SIG-M5 (cell line): ENCODE measurements at regions not wholly inside any gene's neighbourhood (a gene's known extent, or its start where the extent isn't known, plus 50 kb on each side); places are given as distances from the start of the nearest gene placed in this dataset.
"Not testable (repeated sequence)": the region's sequence is repeated elsewhere in the genome, so short reads cannot be mapped to it uniquely, and the experiment has no call there.

Source experiments
- DNase-seq: peaks from one replicate; lab custom pipeline; 2025; lab: John Stamatoyannopoulos, UW

DNA sequence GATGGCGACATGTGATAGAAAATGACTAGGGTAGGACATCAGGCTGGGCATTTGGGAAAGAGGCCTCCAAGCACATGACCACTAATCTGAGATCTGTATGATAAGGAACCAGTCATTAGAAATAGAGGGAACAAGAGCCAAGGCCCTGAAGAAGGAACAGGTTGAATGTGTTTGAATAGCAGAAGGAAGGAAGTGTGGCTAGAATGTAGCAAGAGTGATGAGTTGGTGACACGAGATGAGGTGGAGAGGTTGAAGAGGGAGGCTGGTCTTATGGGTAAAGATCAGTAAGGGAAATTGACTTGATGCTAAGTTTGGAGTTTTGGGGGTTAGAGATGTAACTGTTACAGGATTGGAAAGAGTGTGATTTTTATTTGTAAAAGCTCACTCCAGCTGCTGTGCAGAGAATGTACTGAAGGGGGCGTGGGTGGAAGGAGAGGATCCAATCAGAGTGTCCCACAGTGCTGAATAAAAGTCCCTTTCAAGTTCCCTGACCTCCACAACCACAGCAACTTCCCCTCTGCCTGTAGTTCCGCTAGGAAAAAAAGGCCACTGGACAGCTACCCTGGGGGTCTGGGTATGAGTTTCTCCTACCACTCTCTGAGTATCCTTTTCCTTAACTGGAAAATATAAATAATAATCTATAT is 295.0 kb downstream of the OMA1 start:
- DNase-seq = no peak

DNA sequence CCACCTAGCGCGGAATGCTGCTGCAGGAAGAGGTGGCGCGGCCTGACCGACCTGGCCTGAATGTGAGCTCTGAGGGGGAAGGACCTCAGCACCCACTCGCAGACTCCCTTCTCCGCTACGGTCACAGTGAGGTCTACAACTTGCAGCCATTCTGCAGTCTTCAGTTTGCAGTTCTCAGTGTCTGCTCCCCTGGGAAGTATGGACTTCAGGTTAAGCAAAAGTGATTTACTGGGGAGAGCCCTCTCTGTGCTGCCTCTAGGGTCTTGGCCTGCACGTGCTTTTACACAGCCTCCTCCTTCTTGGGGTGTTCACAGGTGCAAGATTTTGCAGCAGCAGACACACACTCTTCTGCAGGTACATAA is 296.0 kb downstream of the OMA1 start:
- no peak for DNase-seq

DNA sequence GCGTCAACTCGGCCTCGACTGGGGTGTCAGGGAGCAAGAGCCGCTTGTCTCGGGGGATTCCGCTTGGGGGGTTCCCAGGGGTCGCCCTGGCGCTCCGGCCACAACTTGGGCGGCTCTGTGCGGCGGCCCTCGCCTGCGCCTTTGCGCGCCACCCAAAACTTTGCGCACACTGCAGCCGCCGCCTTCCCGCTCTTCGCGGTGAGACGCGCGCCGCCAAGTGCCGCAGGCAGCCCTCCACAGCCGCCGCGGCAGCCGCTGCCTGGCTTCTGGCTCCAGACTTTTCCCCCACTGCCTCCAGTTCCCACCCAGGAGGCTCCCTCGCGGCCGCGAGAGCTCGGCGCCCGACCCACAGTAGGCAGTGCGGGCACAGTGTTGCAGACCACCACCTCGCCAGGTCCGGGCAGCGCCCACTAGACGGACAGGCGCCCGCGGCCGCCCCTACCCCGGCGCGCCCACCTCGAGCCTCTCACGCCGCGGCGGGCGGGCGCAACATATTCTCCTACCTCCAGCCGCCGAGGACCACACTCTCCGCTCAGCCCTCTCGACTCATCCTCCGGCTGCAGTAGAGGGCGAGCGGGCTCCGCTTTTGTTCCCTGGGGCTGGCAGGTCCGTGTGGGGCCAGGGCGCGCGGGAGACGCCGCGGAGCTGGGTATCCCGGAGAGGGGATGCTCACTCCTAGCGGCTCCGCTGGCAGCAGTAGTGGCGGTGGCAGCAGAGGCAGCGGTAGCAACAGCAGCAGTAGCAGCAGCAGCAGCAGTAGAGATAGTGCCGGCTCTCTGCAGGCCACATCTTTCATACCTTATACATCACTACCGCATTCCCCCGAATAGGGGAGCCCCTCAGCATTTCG is 296.6 kb downstream of the OMA1 start:
- DNase-seq = no peak

DNA sequence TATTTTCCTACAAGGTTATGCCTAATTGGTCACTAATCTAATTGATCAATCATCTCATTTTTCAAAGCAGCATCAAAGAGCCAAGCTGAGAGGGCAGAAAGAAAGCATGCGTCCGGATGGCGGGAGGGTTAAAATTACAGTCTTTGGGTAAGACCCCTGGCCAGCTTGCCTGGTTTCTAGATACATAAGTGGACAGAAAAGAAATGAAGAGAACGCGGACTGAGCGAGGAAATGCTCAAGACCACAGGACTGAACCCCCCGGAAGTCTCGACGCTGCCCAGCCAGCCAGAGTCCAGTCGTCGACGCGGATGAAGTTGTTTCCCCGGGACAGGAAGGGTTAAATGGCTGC is 297.2 kb downstream of the OMA1 start:
- no peak for DNase-seq

DNA sequence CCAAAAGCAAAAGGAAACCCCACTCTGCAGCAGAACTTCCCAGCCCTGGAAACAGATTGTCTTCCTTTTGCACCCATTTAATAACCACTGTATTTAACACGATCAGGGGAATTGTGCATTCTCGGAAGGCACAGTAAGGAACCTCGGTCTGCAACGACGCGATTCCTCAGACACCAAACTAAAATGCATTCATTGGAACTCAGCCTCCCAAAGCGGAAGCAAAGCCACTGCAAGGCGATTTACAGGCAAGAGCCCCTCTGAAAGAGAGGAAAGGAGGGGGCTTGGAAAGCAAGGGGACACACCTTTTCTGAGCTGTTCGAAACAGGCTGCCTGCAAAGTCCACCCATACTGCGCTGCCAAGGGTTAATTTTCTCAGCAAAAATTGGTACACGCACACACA is 297.7 kb downstream of the OMA1 start:
- no peak for DNase-seq

DNA sequence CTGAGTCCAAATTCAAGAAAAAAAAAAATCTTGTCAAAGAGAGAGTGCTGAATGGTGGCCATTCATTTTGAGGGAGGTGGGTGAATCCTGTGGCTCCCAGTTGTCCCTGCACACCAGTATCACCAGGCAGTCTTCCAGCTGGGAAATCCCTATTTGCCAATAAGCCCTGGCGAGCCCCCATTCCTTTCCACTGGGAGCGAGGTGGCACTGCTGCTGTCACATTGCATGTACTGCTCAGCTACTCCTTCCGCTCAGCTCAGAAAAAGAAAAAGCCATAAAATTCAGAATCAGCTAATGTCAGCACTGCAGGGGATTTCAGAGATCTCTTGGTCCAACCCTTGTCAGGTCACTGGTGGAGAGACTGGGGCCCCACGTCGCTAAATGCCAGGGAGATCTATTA is 298.5 kb downstream of the OMA1 start:
- no peak for DNase-seq

DNA sequence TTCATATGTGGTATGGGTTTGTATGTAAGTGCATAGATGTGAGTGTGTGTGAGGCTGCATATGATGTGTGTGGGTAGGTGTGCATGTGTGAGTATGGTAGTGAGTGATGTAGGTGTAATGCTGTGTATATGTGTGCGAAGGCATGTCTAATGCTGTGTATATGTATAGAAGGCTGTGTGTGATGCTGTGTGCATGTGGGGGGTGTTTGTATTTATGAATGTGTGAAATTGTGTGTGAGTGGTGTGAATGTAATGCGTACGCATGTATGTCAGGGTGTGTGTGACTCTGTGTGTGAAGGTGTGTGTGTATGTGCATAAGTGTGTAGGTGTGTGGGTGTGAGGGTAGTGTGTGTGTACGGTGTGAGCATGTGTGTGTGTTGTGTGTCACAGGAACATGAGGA is 300.0 kb downstream of the OMA1 start:
- DNase-seq = no peak

DNA sequence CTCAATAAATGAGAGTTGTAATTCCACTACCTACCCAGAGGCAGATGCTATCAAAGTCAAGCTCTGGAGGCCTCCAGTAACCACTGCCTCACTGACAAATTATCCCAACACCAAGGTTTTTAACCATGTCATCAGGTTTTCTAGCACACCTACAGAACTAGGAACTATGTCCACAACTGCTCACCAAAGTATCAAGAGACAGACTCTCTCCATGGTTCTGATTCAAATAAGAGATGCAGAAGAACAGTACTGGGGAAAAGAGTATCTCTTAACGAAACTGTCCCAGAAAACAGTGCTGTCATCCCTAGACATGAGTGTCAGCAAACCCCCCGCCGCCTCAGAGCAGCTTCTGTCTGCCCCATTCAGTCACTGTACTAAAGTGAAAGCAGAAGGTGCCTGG is 301.7 kb downstream of the OMA1 start:
- no peak for DNase-seq

DNA sequence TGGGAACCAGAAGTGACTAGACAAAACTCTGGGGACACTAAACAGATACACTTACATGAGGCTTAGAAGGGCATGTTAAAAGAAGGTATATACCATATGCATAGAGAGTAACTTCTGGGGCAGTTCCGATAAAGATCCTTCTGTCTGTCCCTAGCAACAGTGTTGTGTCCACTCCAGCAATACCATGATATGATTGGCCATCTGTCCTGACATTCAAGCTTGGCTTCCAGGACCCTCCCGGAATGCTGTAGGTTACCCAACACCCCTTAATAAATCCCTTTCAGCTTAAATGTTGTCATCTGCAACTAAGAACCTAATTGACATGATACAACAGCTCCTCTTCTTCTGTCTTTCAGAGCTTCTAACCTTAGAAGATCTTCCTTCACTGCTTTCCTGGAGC is 307.7 kb downstream of the OMA1 start:
- no peak for DNase-seq

DNA sequence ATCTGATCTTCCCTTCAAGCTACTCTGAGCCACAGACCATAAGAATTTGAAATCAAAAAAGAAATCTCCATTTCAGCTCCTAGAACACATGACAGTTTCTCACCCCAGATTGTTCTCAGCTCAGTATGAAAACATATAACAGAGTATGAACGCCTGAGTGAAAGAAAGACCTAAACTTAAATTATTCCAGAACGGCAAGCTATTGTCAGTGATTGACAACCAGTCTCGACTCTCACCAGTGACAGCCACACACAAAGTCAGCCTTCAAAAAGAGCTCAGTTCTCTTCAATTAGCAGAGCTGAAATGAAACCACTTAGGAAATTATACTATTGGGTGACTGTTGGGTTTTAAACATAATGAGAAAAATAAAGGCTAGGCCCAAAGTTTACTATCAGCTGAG is 312.8 kb downstream of the OMA1 start:
- no peak for DNase-seq

DNA sequence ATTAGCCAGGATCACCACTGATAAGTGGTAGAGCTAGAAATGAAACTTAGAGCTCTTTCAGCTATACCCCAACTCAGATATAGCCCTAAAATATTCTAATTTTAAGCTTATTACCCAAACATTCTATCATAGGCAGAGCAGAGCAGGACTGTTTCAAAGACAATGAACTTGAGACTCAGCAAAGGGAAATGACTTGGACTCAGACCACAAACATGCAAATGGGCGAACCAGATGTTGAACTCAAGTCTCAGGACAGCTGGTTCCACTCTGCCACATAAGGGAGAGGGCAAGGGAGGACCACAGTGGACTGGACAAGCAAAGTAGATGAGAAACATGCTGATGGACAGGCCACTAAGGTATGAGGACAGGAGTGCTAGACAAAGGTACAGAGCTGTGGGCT is 315.3 kb downstream of the OMA1 start:
- DNase-seq = no peak

DNA sequence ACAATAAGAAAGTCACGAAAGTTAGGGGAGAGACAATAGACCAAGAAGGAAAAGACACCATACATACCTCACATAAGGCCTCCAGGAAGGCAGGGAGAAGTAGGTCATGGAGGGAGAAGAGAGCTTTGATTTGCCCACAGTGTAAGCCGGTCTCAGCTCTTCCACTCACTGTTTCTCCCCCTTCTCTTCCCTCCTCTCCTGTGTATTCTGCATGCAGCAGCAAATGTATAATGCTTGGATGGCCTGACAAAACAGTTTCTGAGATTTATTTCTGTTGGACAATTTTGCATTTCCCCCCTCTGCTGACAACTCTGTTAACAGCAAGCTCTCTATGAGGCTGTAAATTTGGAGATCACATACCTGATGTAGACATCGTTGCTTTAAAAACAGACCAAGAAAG is 318.9 kb downstream of the OMA1 start:
- DNase-seq = no peak

DNA sequence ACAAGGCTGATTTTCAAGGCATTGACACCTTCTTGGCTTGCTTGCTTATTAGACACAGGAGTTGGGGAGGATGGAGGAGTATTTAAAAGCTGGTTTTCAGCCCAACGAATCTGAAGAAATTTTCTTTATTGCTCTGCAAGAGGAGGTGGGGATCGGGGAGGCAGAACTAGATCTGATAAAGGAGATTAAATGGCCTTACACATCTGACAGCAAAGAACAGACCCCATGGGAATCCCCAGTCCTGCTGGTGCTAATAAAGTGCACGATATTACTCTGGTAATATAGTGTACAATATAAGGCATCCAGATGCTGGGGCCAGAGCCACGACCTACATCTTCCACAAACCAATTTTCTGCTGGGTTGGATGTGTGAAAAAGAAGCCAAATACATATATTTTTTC is 323.0 kb downstream of the OMA1 start:
- no peak for DNase-seq

DNA sequence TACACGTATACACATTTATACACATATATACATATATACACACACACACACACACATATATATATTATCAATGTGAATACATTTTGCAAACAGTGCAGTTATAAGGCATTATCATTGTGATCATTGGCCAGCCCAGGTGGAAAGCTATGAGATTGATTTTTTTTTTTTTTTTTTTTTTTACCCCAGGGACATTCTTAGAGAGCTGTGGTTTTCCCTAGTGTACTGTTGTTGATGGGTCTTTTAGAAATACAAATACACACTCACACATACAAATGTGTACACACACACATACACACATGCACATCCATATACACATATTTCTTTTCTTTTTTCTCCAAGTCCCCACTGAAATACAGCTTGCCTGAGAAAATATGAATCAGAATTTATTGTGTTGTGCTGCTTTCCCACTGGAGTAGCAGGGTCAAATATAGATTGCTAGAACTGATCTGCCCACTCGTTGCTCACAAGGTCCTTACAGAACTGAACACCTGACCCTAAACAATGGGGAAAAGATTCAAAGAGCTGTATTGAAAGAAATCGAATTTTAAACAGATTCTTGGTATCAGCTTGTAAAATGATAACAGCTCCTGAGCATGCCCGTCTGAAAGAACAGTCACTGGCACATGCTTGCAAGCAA is 325.6 kb downstream of the OMA1 start:
- no peak for DNase-seq

DNA sequence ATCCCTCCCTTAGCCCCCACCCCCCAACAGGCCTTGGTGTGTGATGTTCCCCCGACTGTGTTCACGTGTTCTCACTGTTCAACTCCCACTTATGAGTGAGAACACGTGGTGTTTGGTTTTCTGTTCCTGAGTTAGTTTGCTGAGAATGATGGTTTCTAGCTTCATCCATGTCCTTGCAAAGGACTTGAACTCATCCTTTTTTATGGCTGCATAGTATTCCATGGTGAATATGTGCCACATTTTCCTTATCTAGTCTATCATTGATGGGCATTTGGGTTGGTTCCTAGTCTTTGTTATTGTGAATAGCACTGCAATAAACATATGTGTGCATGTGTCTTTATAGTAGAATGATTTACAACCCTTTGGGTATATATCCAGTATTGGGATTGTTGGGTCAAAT is 330.4 kb downstream of the OMA1 start:
- not testable (repeated sequence) for DNase-seq

DNA sequence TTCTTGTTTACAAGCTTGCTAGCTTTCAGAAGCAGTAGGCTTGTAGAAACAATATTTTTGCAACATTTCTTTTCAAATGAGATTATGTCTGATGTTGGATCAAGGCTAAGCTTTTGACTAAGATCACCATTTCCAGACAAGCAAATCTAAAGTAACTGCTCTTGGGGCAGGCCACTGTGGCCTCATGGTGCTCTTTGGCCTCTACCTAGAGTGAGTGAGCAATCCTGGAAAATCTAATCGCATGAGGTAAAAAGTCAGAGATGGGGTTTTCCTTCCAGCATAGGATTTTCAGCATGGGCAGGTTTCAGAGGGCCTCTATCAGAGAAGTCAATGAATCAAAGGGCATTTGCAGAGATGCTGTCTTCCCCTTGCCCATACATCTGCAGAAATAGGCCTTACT is 331.9 kb downstream of the OMA1 start:
- DNase-seq = no peak

DNA sequence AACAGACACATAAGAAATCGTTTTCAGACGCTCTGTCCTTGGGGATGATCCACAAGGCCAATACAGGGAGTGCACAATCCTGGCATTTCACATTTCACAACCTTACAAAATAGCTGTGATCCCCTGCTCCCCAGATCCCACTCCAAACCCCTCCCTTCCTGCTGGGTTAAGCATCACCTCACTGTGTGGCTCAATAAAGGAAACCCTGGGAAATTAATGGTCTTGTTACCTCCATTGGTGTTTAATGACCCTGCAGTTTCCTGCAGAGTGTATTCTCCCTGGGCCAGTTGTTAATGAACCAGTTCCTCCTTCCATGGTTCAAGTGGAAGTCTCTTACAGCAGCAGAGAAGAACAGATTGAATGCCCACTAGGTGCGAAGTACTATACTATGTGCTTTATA is 334.7 kb downstream of the OMA1 start:
- DNase-seq = no peak

DNA sequence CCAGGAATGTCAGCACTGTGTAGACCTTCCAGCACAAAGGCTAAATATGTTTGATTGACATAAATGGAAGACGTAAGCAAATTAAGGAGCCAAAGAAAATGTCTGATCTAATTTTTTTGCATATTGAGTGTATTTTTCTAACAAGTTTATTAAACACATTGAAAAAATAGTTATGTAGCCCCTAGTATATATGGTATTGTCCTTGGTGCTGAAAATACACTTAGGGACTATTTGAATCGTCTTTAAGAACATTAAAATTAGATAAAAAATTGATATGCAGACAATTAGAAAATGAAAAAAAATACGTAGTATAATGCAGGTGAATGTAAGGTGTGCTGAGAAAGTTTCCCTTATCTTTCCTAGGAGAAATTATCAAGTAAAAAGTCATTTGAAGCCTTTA is 337.0 kb downstream of the OMA1 start:
- no peak for DNase-seq

DNA sequence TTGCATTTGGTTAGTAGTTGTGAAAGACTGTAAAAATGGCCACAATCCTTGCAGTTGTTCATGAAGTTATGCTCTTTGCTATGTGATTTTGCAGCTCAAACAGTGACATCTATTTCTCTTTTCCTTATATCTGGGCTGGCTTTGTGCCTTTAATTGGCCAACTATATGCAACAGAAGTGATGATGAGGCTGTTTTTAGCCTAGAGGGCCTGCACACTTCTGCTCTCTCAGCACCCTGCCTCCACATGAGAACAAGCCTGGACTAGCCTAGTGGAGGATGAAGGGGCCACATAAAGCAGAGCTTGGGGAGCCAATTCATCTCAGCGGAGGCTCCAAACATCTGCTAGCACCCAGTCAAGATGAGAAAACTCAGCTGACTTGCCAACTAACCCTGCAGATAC is 339.8 kb downstream of the OMA1 start:
- DNase-seq = no peak

DNA sequence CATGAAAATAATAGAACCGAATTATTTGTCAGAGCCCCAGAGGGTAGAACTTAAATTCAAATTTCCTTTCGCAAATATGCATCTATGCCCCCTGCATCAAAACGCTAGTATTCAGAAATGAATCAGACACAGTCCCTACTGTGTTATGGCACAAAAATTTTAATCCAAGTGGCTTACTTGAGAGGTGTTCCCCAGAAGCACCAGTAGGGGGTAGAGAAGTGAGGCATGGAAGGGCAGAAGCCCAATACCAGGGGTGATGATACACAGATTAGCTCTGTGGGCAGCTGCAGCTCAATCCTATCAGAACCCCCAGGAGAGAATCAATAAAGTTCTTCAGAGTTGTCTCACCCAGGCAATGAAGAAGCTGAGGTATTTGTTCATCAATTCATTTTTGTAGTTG is 342.2 kb downstream of the OMA1 start:
- no peak for DNase-seq

DNA sequence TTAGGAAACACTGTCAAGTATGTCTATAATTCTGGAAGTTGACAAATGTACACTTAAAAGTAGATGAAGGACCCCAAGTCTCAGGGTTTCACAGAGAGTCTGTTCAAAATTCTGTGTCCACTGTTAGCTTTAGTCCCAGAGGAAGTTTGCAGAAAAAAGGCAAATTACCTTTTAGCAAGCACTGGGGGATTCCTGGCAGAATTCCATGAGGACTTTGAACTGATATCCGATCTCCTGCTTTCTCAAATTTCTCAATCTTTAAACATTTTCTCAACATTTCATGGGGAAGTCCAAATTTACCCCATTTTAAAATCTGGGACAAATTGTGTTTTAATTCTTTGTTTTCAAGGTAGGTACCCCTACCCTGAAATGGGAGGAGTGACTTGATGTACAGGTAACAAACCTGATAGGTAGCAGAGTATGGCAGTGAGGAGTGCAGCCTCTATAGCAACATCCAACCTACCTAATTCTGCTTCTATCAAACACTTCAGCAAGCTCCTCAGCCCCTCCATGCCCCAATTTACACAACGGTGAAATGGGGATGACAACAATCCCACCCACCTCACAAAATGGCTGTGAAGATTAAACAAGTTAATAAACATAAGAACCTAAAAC is 344.9 kb downstream of the OMA1 start:
- no peak for DNase-seq

DNA sequence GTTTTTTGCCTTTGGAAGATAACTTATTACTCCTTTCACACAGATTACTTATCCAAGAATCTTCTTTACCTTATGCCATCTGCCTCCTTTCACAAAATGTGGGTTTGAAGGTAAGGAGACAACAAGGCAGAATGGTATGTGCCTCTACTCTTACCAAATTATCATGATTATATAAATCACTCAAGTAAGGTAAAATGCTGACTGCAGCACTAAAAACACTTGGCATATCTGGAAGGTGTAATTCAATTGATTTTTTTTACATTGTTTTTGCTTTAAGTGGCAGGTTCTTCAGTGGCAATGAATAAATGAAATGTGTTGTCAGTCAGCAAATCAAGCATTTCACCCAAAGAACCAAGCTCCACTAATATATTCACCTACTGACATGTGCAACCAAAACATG is 346.1 kb downstream of the OMA1 start:
- no peak for DNase-seq

DNA sequence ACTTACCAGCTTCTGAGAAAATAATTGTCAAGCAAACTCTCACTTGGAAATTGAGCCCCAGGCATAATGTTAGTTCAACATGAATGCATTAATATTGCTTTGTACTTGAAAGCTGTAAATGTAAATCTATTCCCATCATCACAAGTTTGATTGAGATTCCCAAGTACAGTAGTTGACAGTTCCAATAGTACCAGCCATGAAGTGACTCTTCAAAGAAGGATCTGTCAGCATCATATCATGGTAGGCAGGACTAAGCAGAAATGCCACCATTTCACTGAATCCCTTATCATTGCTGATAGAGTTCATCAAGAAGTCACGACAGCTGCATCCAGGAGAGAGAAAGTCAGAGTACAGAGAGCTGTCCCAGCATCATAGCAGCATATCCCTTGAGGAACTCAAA is 348.7 kb downstream of the OMA1 start:
- no peak for DNase-seq
